H9 (cell line): ENCODE measurements at regions not wholly inside any gene's neighbourhood (a gene's known extent, or its start where the extent isn't known, plus 50 kb on each side); places are given as distances from the start of the nearest gene placed in this dataset.

Experiments
- DNase-seq: peaks from one replicate; pipeline ENCODE4 v3.0.0-alpha.2; 2017
- H2AFZ ChIP-seq: one replicate; pipeline ENCODE4 v1.6.1; 2013; ENCODE audit warnings: mild to moderate bottlenecking, low read length, control low read depth, moderate library complexity
- H2AK5ac ChIP-seq: 2 replicates; pipeline ENCODE4 v1.6.1; 2013; ENCODE audit warnings: low read length, control low read depth, mixed read lengths; ENCODE audit not compliant: insufficient read length
- H2BK120ac ChIP-seq: one replicate; pipeline ENCODE4 v1.6.1; 2013; ENCODE audit warnings: low read depth, mild to moderate bottlenecking, low read length, control low read depth, inconsistent platforms; ENCODE audit not compliant: poor library complexity, severe bottlenecking
- H2BK12ac ChIP-seq: 2 replicates; pipeline ENCODE4 v1.6.1; 2013; ENCODE audit warnings: low read length, control low read depth, mixed read lengths, low read depth; ENCODE audit not compliant: insufficient read length
- H2BK15ac ChIP-seq: 2 replicates; pipeline ENCODE4 v1.6.1; 2013; ENCODE audit warnings: low read depth, low read length, control low read depth
- H2BK20ac ChIP-seq: one replicate; pipeline ENCODE4 v1.6.1; 2013; ENCODE audit warnings: low read depth, mild to moderate bottlenecking, low read length, control low read depth, inconsistent platforms; ENCODE audit not compliant: poor library complexity, severe bottlenecking
- H2BK5ac ChIP-seq: 2 replicates; pipeline ENCODE4 v1.6.1; 2013; ENCODE audit warnings: low read length, control low read depth, mixed read lengths; ENCODE audit not compliant: insufficient read length
- H3K14ac ChIP-seq: 2 replicates; pipeline ENCODE4 v1.6.1; 2013; ENCODE audit warnings: low read length, control low read depth; ENCODE audit not compliant: insufficient read depth
- H3K18ac ChIP-seq: 2 replicates; pipeline ENCODE4 v1.6.1; 2013; ENCODE audit warnings: low read depth, mild to moderate bottlenecking, mixed read lengths, low read length, control low read depth; ENCODE audit not compliant: insufficient read length
- H3K23ac ChIP-seq: 2 replicates; pipeline ENCODE4 v1.6.1; 2013; ENCODE audit warnings: low read length, control low read depth, mixed read lengths, low read depth; ENCODE audit not compliant: insufficient read length
- H3K23me2 ChIP-seq: 2 replicates; pipeline ENCODE4 v1.6.1; 2013; ENCODE audit warnings: low read depth, mild to moderate bottlenecking, mixed read lengths, low read length, control low read depth; ENCODE audit not compliant: insufficient read length, poor library complexity, severe bottlenecking
- H3K27ac ChIP-seq: 2 replicates; pipeline ENCODE4 v1.5.1; 2013; ENCODE audit warnings: low read length, control low read depth, mixed read lengths, low read depth; ENCODE audit not compliant: insufficient read length
- H3K27me3 ChIP-seq: 2 replicates; pipeline ENCODE4 v1.6.1; 2013; ENCODE audit warnings: low read length, control low read depth, inconsistent platforms; ENCODE audit not compliant: insufficient read depth
- H3K4ac ChIP-seq: 2 replicates; pipeline ENCODE4 v1.6.1; 2013; ENCODE audit warnings: low read depth, mild to moderate bottlenecking, control low read depth, inconsistent platforms, low read length, moderate library complexity
- H3K4me1 ChIP-seq: 2 replicates; pipeline ENCODE4 v1.6.1; 2013; ENCODE audit warnings: low read length, control low read depth, inconsistent platforms; ENCODE audit not compliant: insufficient read depth
- H3K4me2 ChIP-seq: 2 replicates; pipeline ENCODE4 v1.6.1; 2013; ENCODE audit warnings: low read length, control low read depth, mixed read lengths; ENCODE audit not compliant: insufficient read length, insufficient read depth
- H3K56ac ChIP-seq: 2 replicates; pipeline ENCODE4 v1.6.1; 2013; ENCODE audit warnings: low read depth, mild to moderate bottlenecking, mixed read lengths, low read length, control low read depth; ENCODE audit not compliant: insufficient read length
- H3K79me1 ChIP-seq: 2 replicates; pipeline ENCODE4 v1.6.1; 2013; ENCODE audit warnings: low read depth, mild to moderate bottlenecking, moderate library complexity, low read length, control low read depth, inconsistent platforms; ENCODE audit not compliant: insufficient read depth, poor library complexity, severe bottlenecking
- H3K79me2 ChIP-seq: 2 replicates; pipeline ENCODE4 v1.6.1; 2013; ENCODE audit warnings: low read length, control low read depth, inconsistent platforms; ENCODE audit not compliant: insufficient read depth
- H3K9ac ChIP-seq: 2 replicates; pipeline ENCODE4 v1.6.1; 2013; ENCODE audit warnings: low read length, control low read depth, mixed read lengths; ENCODE audit not compliant: insufficient read length; ENCODE audit errors: extremely low read depth
- H3K9me3 ChIP-seq: one replicate; pipeline ENCODE4 v1.6.1; 2013; ENCODE audit warnings: low read depth, low read length, inconsistent platforms; ENCODE audit not compliant: control insufficient read depth
- H3T11ph ChIP-seq: one replicate; pipeline ENCODE4 v1.6.1; 2013; ENCODE audit warnings: mild to moderate bottlenecking, low read length, control low read depth, inconsistent platforms
- H4K20me1 ChIP-seq: one replicate; pipeline ENCODE4 v1.6.1; 2013; ENCODE audit not compliant: control insufficient read depth, insufficient read length, insufficient read depth
- H4K5ac ChIP-seq: 2 replicates; pipeline ENCODE4 v1.6.1; 2013; ENCODE audit warnings: low read depth, mild to moderate bottlenecking, mixed read lengths, low read length, control low read depth; ENCODE audit not compliant: insufficient read length
- H4K8ac ChIP-seq: replicated peaks from 2 replicates; pipeline ENCODE4 v1.6.1; 2013; ENCODE audit warnings: low read length, control low read depth, mixed read lengths, low read depth; ENCODE audit not compliant: insufficient read length
- H4K91ac ChIP-seq: 2 replicates; pipeline ENCODE4 v1.6.1; 2013; ENCODE audit warnings: low read depth, mild to moderate bottlenecking, moderate library complexity, mixed read lengths, low read length, control low read depth; ENCODE audit not compliant: insufficient read length
- H3K27ac Mint-ChIP-seq, 3 experiments: 2 replicates in 2 of 3; 3 replicates in 1 of 3; pipeline ENCODE4 v1.8.0; 2020 to 2021; ENCODE audit warnings: mixed read lengths in 3 of 3, mild to moderate bottlenecking in 1 of 3, moderate library complexity in 1 of 3
- H3K27me3 Mint-ChIP-seq: 2 replicates; pipeline ENCODE4 v1.8.0; 2021; ENCODE audit warnings: low read depth, mild to moderate bottlenecking, moderate library complexity, mixed read lengths
- H3K36me3 Mint-ChIP-seq, 3 experiments: 2 replicates in 2 of 3; 3 replicates in 1 of 3; pipeline ENCODE4 v1.8.0; 2020 to 2021; ENCODE audit warnings: low read depth in 3 of 3, mixed read lengths in 3 of 3; ENCODE audit not compliant: insufficient read depth in 1 of 3
- H3K4me1 Mint-ChIP-seq, 2 experiments: 2 replicates each; pipeline ENCODE4 v1.8.0; 2020; ENCODE audit warnings: mixed read lengths in 2 of 2
- H3K4me3 Mint-ChIP-seq, 2 experiments: 2 replicates in 1 of 2; 3 replicates in 1 of 2; pipeline ENCODE4 v1.8.0; 2020 to 2021; ENCODE audit warnings: mild to moderate bottlenecking in 2 of 2, mixed read lengths in 2 of 2, moderate library complexity in 1 of 2
- H3K9me3 Mint-ChIP-seq, 2 experiments: 2 replicates in 1 of 2; 3 replicates in 1 of 2; pipeline ENCODE4 v1.8.0; 2020; ENCODE audit warnings: mild to moderate bottlenecking in 2 of 2, mixed read lengths in 2 of 2, moderate library complexity in 1 of 2
- WGBS: extraction: QIAGEN DNeasy Blood & Tissue Kit; methylation state at CpG from one replicate; pipeline ENCODE4 v1.1.7; 2013; ENCODE audit warnings: missing lambda C conversion rate, low lambda C conversion rate, mixed read lengths; ENCODE audit not compliant: insufficient read length; ENCODE audit errors: extremely low coverage; 5-methylcytosine and 5-hydroxymethylcytosine counted together
- TF ChIP-seq, protein P1 (sequence below): fragments of 200-600 bp; sonication (generic); conservative IDR thresholded peaks from 3 replicates; pipeline ENCODE4 v1.8.0; 2021; ENCODE audit warnings: antibody characterized with exemption, mild to moderate bottlenecking

DNA sequence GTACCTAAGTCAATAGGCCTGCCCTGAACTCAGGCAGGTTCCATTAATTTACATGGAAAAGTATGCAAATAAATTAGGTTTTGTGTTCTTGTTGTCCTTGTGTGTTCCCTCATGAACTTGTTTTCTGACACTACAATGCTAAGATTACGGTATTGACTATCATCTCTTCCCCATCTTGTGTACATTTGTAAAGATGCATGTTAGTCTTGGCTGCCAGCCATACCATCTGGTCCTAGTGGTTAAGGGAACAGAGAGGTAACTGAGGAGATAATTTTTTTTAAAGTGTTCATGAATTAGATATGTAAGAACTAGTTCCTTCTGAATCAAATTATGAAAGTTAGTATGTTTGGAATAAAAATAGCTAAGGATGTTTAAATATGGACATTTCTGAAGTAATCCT is 167.6 kb upstream of the ADAMTS5 start:
- Histone ChIP-seq H3K4me2 (no peak overlapping the region), H3K18ac (no peak overlapping the region), H2BK120ac (no peak overlapping the region), H2BK20ac (no peak overlapping the region), H2AFZ (no peak overlapping the region), H3K27ac (no peak overlapping the region), H4K8ac (no peak overlapping the region), H2AK5ac (no peak overlapping the region), H3K9ac (no peak overlapping the region), H3K23me2 (no peaks in the 10 kb centered on the region), H2BK15ac (no peak overlapping the region), H4K20me1 (no peaks in the 10 kb centered on the region), H3K79me2 (no peaks in the 10 kb centered on the region), H3K4ac (no peak overlapping the region), H3K56ac (no peak overlapping the region), H4K5ac (no peak overlapping the region), H3K27me3 (no peaks in the 10 kb centered on the region), H3K4me1 (no peaks in the 10 kb centered on the region), H3T11ph (no peak overlapping the region), H4K91ac (no peak overlapping the region), H3K14ac (no peak overlapping the region), H2BK12ac (no peak overlapping the region), H3K79me1 (no peaks in the 10 kb centered on the region), H2BK5ac (no peak overlapping the region), H3K9me3 (no peaks in the 10 kb centered on the region), H3K23ac (no peak overlapping the region)
- no peaks in the 10 kb centered on the region for H3K36me3 Mint-ChIP-seq
- no CpG with 5 or more reads among the region's 1 CpG for WGBS
- TF ChIP-seq, protein P1, sequence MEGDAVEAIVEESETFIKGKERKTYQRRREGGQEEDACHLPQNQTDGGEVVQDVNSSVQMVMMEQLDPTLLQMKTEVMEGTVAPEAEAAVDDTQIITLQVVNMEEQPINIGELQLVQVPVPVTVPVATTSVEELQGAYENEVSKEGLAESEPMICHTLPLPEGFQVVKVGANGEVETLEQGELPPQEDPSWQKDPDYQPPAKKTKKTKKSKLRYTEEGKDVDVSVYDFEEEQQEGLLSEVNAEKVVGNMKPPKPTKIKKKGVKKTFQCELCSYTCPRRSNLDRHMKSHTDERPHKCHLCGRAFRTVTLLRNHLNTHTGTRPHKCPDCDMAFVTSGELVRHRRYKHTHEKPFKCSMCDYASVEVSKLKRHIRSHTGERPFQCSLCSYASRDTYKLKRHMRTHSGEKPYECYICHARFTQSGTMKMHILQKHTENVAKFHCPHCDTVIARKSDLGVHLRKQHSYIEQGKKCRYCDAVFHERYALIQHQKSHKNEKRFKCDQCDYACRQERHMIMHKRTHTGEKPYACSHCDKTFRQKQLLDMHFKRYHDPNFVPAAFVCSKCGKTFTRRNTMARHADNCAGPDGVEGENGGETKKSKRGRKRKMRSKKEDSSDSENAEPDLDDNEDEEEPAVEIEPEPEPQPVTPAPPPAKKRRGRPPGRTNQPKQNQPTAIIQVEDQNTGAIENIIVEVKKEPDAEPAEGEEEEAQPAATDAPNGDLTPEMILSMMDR, result no peak
- no peak overlapping the region for H3K27ac Mint-ChIP-seq
- H3K4me1 Mint-ChIP-seq, result peaks cover 4 to 7% of the 10 kb centered on the region in 2 experiments; a peak in 3 of 4 replicates
- no peaks in the 10 kb centered on the region for H3K9me3 Mint-ChIP-seq
- no peaks in the 10 kb centered on the region for H3K27me3 Mint-ChIP-seq
- no peak overlapping the region for H3K4me3 Mint-ChIP-seq
- DNase-seq, result no peak
